HepG2 (cell line): ENCODE measurements at regions not wholly inside any gene's neighbourhood (a gene's known extent, or its start where the extent isn't known, plus 50 kb on each side); places are given as distances from the start of the nearest gene placed in this dataset.

Experiments
- ARID5B ChIP-seq: IDR thresholded peaks from 2 replicates; pipeline ENCODE4 v1.4.0; 2020; ENCODE audit warnings: mild to moderate bottlenecking, missing genetic modification reagents
- BHLHE40 ChIP-seq: IDR thresholded peaks from 2 replicates; pipeline ENCODE4 v1.6.1; 2011; ENCODE audit warnings: low read length, improper control_type of control experiment
- CTCF ChIP-seq: sonication (generic); formaldehyde crosslinking; IDR thresholded peaks from 2 replicates; pipeline ENCODE4 v1.5.0; 2020; ENCODE audit warnings: mild to moderate bottlenecking, missing genetic modification reagents, moderate library complexity
- DNMT3B ChIP-seq: conservative IDR thresholded peaks from 2 replicates; pipeline ENCODE4 v1.6.1; 2016; ENCODE audit warnings: missing biosample characterization, control low read depth
- FOXK1 ChIP-seq: sonication (generic); formaldehyde crosslinking; IDR thresholded peaks from 2 replicates; pipeline ENCODE4 v1.4.0; 2020; ENCODE audit warnings: low read depth, missing genetic modification reagents, borderline replicate concordance
- MATR3 ChIP-seq: sonication (generic); formaldehyde crosslinking; IDR thresholded peaks from 2 replicates; pipeline ENCODE4 v1.4.0; 2020; ENCODE audit warnings: missing genetic modification reagents
- MEIS2 ChIP-seq: sonication (generic); formaldehyde crosslinking; IDR thresholded peaks from 2 replicates; pipeline ENCODE4 v1.9.0; 2021; ENCODE audit warnings: mild to moderate bottlenecking, missing genetic modification reagents
- NFRKB ChIP-seq: fragments of 450-650 bp; IDR thresholded peaks from 2 replicates; pipeline ENCODE4 v1.6.1; 2017
- RNF2 ChIP-seq: fragments of 450-650 bp; conservative IDR thresholded peaks from 2 replicates; pipeline ENCODE4 v1.6.1; 2016; ENCODE audit warnings: low read depth
- TAF1 ChIP-seq: sonication (generic); formaldehyde crosslinking; IDR thresholded peaks from 2 replicates; pipeline ENCODE4 v1.4.0; 2020; ENCODE audit warnings: missing genetic modification reagents
- THAP11 ChIP-seq: IDR thresholded peaks from 2 replicates; pipeline ENCODE4 v1.6.1; 2016; ENCODE audit warnings: missing biosample characterization, missing genetic modification reagents
- TMF1 ChIP-seq: sonication (generic); formaldehyde crosslinking; IDR thresholded peaks from 2 replicates; pipeline ENCODE4 v1.8.1; 2022; ENCODE audit warnings: low read depth, missing genetic modification reagents
- ZMYM3 ChIP-seq: sonication (generic); formaldehyde crosslinking; IDR thresholded peaks from 2 replicates; pipeline ENCODE4 v1.5.1; 2020; ENCODE audit warnings: mild to moderate bottlenecking, missing genetic modification reagents
- ZNF451 ChIP-seq: sonication (generic); formaldehyde crosslinking; IDR thresholded peaks from 2 replicates; pipeline ENCODE4 v1.5.0; 2020; ENCODE audit warnings: mild to moderate bottlenecking, missing genetic modification reagents
- ZXDC ChIP-seq: sonication (generic); formaldehyde crosslinking; IDR thresholded peaks from 2 replicates; pipeline ENCODE4 v1.5.0; 2020; ENCODE audit warnings: mild to moderate bottlenecking, missing genetic modification reagents
- TF ChIP-seq, protein P1 (sequence below): sonication (generic); formaldehyde crosslinking; IDR thresholded peaks from 2 replicates; pipeline ENCODE4 v1.5.1; 2020; ENCODE audit warnings: mild to moderate bottlenecking, missing genetic modification reagents, borderline replicate concordance

GRCh38 chr10:28991333-28992270 is 297.3 kb upstream of the LYZL1 start (continued):
- no peak for TF ChIP-seq ZXDC (CRISPR knock-in tag)
- peak; percentile 28; the same call in 1 of the 2 replicates for TF ChIP-seq THAP11 (CRISPR knock-in tag)
- no peak for TF ChIP-seq TAF1 (CRISPR knock-in tag)
- TF ChIP-seq BHLHE40, result no peak
- 0 out of 2 replicates have a peak, but pooled peaks have one; percentile 13 for TF ChIP-seq FOXK1 (CRISPR knock-in tag)
- TF ChIP-seq NFRKB, result no peak
- no peak for TF ChIP-seq RNF2
- no peak for TF ChIP-seq MATR3 (CRISPR knock-in tag)
- no peak for TF ChIP-seq TMF1 (CRISPR knock-in tag)
- TF ChIP-seq ZMYM3 (CRISPR knock-in tag), result no peak
- TF ChIP-seq, protein P1, sequence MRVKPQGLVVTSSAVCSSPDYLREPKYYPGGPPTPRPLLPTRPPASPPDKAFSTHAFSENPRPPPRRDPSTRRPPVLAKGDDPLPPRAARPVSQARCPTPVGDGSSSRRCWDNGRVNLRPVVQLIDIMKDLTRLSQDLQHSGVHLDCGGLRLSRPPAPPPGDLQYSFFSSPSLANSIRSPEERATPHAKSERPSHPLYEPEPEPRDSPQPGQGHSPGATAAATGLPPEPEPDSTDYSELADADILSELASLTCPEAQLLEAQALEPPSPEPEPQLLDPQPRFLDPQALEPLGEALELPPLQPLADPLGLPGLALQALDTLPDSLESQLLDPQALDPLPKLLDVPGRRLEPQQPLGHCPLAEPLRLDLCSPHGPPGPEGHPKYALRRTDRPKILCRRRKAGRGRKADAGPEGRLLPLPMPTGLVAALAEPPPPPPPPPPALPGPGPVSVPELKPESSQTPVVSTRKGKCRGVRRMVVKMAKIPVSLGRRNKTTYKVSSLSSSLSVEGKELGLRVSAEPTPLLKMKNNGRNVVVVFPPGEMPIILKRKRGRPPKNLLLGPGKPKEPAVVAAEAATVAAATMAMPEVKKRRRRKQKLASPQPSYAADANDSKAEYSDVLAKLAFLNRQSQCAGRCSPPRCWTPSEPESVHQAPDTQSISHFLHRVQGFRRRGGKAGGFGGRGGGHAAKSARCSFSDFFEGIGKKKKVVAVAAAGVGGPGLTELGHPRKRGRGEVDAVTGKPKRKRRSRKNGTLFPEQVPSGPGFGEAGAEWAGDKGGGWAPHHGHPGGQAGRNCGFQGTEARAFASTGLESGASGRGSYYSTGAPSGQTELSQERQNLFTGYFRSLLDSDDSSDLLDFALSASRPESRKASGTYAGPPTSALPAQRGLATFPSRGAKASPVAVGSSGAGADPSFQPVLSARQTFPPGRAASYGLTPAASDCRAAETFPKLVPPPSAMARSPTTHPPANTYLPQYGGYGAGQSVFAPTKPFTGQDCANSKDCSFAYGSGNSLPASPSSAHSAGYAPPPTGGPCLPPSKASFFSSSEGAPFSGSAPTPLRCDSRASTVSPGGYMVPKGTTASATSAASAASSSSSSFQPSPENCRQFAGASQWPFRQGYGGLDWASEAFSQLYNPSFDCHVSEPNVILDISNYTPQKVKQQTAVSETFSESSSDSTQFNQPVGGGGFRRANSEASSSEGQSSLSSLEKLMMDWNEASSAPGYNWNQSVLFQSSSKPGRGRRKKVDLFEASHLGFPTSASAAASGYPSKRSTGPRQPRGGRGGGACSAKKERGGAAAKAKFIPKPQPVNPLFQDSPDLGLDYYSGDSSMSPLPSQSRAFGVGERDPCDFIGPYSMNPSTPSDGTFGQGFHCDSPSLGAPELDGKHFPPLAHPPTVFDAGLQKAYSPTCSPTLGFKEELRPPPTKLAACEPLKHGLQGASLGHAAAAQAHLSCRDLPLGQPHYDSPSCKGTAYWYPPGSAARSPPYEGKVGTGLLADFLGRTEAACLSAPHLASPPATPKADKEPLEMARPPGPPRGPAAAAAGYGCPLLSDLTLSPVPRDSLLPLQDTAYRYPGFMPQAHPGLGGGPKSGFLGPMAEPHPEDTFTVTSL (CRISPR knock-in tag), result no peak
- TF ChIP-seq DNMT3B (CRISPR knock-in tag), result no peak
- no peak for TF ChIP-seq ZNF451 (CRISPR knock-in tag)
- TF ChIP-seq ARID5B (CRISPR knock-in tag), result peak; percentile 28; the same call in 1 of the 2 replicates
- peak; percentile 92 for TF ChIP-seq CTCF (CRISPR knock-in tag)
- no peak for TF ChIP-seq MEIS2 (CRISPR knock-in tag)
